ENCODE measurements at regions not wholly inside any gene's neighbourhood (a gene's known extent, or its start where the extent isn't known, plus 50 kb on each side); places are given as distances from the start of the nearest gene placed in this dataset.

DNA sequence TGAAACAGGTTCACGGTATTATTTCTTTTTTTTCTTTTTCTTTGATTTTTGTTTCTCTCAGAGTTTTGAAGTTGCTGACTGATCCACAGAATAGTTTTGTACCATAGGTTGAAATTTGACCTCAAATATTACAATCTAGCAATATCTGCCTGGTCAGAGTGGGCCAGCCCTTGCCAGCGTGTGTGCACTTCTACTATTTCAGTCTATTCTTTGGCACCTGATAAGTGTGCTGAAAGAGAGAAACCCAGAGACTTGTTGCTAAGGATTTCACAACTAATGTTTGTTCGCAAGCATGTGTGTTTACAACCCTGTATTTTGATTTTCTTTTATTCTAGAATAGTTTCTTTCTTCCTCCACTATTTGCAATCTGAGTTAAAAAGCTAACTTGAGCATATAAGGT is 1125.2 kb upstream of the CNTN5 start:
- no peak overlapping the region for H3K4me3 ChIP-seq (ENCODE audit: low read depth, low read length)
- DNase-seq (ENCODE audit: low read depth) = no peak
- no peak for TF ChIP-seq MYC (IDR thresholded peaks at IDR 0.05; ENCODE audit: low read depth, low read length)
- no peak for TF ChIP-seq POLR2A (IDR thresholded peaks at IDR 0.05; ENCODE audit: extremely low read depth, insufficient read length)
- TF ChIP-seq, protein P1, sequence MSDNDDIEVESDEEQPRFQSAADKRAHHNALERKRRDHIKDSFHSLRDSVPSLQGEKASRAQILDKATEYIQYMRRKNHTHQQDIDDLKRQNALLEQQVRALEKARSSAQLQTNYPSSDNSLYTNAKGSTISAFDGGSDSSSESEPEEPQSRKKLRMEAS (IDR thresholded peaks at IDR 0.05; ENCODE audit: low read depth, low read length) = no peak
- TF ChIP-seq, protein P2, sequence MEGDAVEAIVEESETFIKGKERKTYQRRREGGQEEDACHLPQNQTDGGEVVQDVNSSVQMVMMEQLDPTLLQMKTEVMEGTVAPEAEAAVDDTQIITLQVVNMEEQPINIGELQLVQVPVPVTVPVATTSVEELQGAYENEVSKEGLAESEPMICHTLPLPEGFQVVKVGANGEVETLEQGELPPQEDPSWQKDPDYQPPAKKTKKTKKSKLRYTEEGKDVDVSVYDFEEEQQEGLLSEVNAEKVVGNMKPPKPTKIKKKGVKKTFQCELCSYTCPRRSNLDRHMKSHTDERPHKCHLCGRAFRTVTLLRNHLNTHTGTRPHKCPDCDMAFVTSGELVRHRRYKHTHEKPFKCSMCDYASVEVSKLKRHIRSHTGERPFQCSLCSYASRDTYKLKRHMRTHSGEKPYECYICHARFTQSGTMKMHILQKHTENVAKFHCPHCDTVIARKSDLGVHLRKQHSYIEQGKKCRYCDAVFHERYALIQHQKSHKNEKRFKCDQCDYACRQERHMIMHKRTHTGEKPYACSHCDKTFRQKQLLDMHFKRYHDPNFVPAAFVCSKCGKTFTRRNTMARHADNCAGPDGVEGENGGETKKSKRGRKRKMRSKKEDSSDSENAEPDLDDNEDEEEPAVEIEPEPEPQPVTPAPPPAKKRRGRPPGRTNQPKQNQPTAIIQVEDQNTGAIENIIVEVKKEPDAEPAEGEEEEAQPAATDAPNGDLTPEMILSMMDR (IDR thresholded peaks at IDR 0.05; ENCODE audit: low read depth, low read length) = no peak

GRCh38 chr11:97902828-97903227 is 1117.9 kb upstream of the CNTN5 start:
- TF ChIP-seq, protein P1 (IDR thresholded peaks at IDR 0.05; ENCODE audit: low read depth, low read length) = no peak
- no peak overlapping the region for H3K4me3 ChIP-seq (ENCODE audit: low read depth, low read length)
- DNase-seq (ENCODE audit: low read depth) = no peak

DNA sequence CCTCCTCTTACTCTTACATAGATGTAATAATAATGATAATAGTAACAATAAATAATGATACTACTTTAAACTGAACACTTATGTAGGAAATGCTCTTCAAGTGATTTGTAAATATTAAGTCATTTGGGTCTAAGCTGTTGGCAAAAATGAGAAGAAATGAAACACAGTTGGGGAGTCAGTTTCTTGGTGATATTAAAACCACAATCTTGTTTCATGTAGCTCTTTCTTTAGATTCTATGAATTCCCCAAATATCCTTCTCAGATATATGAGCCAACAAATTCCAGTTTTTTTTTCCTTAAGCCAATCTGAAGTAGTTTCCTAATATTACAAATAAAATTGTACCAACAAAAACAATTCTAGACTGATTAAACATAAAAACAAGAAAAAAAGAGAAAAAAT is 1115.6 kb upstream of the CNTN5 start:
- TF ChIP-seq MYC (IDR thresholded peaks at IDR 0.05; ENCODE audit: low read depth, low read length) (no peak), POLR2A (IDR thresholded peaks at IDR 0.05; ENCODE audit: extremely low read depth, insufficient read length) (no peak)
- TF ChIP-seq, protein P1 (IDR thresholded peaks at IDR 0.05; ENCODE audit: low read depth, low read length) = no peak
- TF ChIP-seq, protein P2 (IDR thresholded peaks at IDR 0.05; ENCODE audit: low read depth, low read length) = no peak
- H3K4me3 ChIP-seq (ENCODE audit: low read depth, low read length) = no peak overlapping the region
- DNase-seq (ENCODE audit: low read depth) = no peak

- TF ChIP-seq POLR2A (IDR thresholded peaks at IDR 0.05; ENCODE audit: extremely low read depth, insufficient read length) (no peak), MYC (IDR thresholded peaks at IDR 0.05; ENCODE audit: low read depth, low read length) (no peak)
- TF ChIP-seq, protein P2 (IDR thresholded peaks at IDR 0.05; ENCODE audit: low read depth, low read length) = no peak
- TF ChIP-seq, protein P1 (IDR thresholded peaks at IDR 0.05; ENCODE audit: low read depth, low read length) = no peak
Measured at GRCh38 chr11:97905671-97906070, 1115.1 kb upstream of the CNTN5 start.

DNA sequence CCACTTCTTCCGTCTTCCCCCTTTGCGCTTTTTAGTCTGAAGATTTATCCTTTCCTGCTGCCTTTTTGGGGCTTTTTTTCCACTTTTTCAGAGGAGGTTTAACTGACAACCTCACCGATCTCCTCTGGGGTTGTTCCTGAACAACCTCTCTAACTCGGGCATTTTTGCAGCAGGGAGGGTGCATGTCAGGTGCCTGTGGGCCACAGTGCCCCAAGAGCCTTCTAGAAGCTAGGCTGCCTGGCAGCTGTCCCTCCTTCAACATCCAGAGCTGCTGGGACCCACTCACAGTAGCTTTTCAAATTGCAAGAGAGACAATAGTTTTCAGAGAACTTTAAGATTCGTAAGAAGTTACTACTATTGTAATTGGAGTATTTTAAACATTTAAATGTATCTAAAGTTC is 1112.4 kb upstream of the CNTN5 start:
- DNase-seq (ENCODE audit: low read depth) = no peak
- TF ChIP-seq, protein P2 (IDR thresholded peaks at IDR 0.05; ENCODE audit: low read depth, low read length) = no peak
- TF ChIP-seq, protein P1 (IDR thresholded peaks at IDR 0.05; ENCODE audit: low read depth, low read length) = no peak
- no peak for TF ChIP-seq MYC (IDR thresholded peaks at IDR 0.05; ENCODE audit: low read depth, low read length)
- no peak for TF ChIP-seq POLR2A (IDR thresholded peaks at IDR 0.05; ENCODE audit: extremely low read depth, insufficient read length)
- H3K4me3 ChIP-seq (ENCODE audit: low read depth, low read length) = no peak overlapping the region

More at GRCh38 chr11:97905671-97906070, 1115.1 kb upstream of the CNTN5 start:
- H3K4me3 ChIP-seq (ENCODE audit: low read depth, low read length) = no peak overlapping the region
- no peak for DNase-seq (ENCODE audit: low read depth)

DNA sequence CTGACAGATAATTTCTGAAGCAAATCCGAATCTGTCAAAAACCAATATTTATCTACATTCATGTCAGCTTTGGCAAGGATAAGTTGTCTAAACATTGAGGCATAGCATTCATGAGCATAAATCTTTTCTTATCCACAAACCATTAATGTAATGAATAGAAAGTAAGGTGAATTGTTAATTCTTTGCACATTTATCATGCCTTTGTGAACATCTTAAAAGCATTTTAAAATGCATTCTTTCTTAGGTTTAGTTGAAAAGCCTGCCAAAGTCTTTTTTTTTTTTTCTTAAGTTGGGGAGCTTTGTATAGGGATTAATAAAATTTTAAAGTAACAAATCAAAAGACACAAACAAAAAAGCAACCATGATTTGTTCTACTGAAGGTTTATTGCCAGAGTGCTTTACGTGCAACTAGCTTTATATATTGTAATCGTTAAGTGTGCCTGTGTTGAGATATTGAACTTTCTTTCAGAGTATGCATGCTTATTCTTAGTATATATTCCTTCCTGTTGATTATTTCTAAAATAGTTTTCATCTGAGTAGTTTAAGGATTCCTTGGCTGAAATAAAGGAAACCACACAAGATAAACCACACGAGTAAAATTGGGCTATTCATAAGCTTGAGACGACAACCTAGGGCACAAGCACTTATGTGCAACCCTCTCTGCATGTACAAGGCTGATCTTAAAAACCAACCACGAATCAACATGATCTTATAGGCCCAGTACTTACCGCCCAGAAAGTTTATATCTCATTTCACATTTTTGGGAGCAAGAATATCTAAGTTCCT is 1110.9 kb upstream of the CNTN5 start:
- H3K4me3 ChIP-seq (ENCODE audit: low read depth, low read length) = no peak overlapping the region
- no peak for DNase-seq (ENCODE audit: low read depth)
- TF ChIP-seq, protein P2 (IDR thresholded peaks at IDR 0.05; ENCODE audit: low read depth, low read length) = no peak
- TF ChIP-seq POLR2A (IDR thresholded peaks at IDR 0.05; ENCODE audit: extremely low read depth, insufficient read length) (no peak), MYC (IDR thresholded peaks at IDR 0.05; ENCODE audit: low read depth, low read length) (no peak)
- TF ChIP-seq, protein P1 (IDR thresholded peaks at IDR 0.05; ENCODE audit: low read depth, low read length) = no peak

Data from NB4 (cell line).